Stimulated activated naive CD8-positive, alpha-beta T cell treated with anti-CD3 and anti-CD28 coated beads, Interleukin-15, Interleukin-2, amounts not matched to agents 100 U/mL and 50 U/mL, for 24 hours (primary cell): ENCODE measurements at regions not wholly inside any gene's neighbourhood (a gene's known extent, or its start where the extent isn't known, plus 50 kb on each side); places are given as distances from the start of the nearest gene placed in this dataset.
"Not testable (repeated sequence)": the region's sequence is repeated elsewhere in the genome, so short reads cannot be mapped to it uniquely, and the experiment has no call there.

ENCODE experiments used
- ATAC-seq: fragments of 150-1000 bp; cut with Tn5 transposase; one replicate; pipeline ENCODE4 v1.10.0; 2021
- DNase-seq: peaks from one replicate; pipeline ENCODE4 v3.0.0; 2021

GRCh38 chr16:76816475-76816874 lies 374.5 kb upstream of the MON1B start:
- ATAC-seq: no peak

DNA sequence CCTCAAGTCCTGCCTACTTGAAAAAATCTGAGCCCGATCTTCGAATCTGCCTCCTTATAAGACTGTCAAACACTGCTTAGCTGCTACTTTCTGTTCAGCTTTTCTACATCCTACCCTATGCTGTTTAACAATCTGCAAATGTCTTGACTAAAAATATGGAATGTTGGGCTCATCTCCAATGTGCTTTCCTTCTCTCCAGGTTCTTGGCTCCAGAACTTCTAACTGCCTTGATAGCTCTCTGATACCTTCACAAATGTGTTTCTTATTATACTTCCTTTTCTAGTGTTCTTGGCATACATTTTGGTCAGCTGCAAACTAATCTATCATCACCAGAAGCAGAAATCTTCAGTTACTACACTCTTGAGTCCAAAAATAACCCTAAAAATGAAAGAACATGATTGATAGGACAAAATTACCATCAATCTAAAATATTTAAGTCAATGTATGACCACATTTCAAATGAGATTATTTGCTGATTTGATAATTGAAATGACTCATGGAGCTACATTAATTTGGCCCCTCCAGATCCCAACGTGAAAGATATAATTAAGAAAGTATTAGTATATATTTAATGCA lies 372.3 kb upstream of the MON1B start:
- DNase-seq: no peak
- ATAC-seq: no peak

More at GRCh38 chr16:76816475-76816874, 374.5 kb upstream of the MON1B start:
- no peak for DNase-seq

DNA sequence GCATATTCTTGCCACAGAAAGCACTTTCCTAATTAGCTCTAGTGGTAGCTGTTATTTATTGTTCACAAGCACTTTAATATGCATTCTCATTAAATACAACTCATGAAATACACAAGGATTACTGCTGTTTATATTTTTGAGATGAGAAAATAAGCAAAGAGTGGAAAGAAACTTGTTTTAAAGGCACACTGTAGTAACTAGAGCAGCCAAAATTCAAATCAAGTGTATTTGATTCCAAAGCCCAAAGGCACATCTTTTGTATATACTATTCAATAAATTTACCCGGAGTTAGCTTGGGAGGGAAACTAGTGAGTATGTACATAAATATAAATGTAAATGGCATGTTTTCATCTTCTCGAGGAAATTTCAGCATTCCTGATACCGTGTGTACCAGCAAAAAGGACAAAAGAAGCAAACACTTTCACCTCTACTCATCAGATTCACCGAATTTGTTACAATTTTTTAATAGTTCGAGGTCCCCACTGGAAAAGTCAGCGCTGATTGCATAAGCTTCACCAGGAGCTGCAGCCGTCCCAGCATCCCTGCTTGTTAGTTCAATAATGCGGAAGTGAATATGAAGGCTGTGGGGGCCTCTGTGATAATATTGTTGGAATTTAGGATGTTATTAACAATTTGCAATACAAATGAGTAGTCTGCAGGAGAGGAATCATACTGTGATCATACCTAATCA lies 371.6 kb upstream of the MON1B start:
- ATAC-seq (no peak), DNase-seq (no peak)

DNA sequence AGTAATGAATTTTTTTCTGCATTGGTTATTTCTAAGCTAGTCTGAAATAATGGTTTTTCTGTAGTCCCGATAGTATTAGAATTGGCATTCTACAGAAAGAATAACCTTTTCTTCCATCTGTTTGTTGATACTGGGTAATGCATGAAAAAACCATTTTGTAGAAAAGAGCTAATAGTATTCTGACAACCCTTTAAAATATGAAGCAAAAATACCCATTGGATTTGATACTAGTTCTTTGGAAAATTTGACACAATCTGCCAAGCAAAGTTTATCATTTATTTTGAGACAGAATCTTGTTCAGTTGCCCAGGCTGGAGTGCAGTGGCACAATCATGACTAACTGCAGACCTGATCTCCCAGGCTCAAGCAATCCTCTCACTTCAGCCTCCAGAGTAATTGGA lies 366.8 kb upstream of the MON1B start:
- ATAC-seq (no peak), DNase-seq (no peak)

GRCh38 chr16:76824791-76825190 lies 366.2 kb upstream of the MON1B start:
- DNase-seq (no peak), ATAC-seq (no peak)

- no peak for ATAC-seq
- DNase-seq: no peak
Observed at GRCh38 chr16:76835339-76835738, 355.7 kb upstream of the MON1B start.

DNA sequence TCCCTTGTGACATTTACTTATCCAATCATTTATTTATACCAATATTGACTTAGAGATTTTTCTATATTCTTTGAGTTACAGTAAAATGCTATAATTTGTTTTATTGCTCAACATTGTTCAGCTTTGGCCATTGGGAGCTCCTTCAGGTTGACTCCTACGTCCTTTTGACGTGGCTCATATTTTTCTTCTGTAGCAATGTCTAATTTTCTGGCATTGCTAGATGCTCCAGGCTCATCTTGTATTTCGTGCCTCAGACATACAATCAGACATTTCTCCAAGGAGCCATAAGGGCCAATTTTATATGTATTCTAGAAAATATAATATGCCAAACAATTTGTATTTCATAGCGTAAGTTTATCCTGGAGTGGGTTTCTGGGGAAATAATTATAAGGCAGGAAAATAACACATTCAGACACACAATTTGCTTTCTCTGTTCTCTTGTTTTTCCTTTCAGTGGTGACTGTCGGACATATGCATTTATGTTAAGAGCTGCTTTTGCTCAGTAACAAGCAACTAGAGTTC lies 355.1 kb upstream of the MON1B start:
- ATAC-seq (no peak), DNase-seq (no peak)

GRCh38 chr16:76837872-76838271 lies 353.1 kb upstream of the MON1B start:
- DNase-seq: no peak
- no peak for ATAC-seq

DNA sequence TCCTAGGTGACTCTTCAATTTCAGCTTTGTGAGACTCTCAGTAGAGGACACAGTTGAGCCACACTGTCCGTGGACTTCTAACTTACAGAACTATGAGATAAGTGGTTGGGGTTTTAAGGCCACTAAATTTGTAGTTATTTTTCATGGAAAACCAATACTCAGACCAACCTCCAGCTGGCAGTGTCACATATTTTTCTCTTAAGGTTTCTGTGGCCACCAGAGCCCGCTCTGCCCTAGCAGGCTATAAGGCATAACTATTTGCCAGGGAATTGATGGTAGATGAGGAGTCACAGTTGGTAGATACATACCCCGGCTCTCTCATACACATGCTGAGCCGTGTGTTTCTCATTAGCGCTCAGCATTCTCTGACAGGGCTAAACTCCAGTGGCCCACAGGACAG lies 336.8 kb upstream of the MON1B start:
- no peak for ATAC-seq

GRCh38 chr16:76856112-76856511 lies 334.9 kb upstream of the MON1B start:
- no peak for ATAC-seq
- no peak for DNase-seq

More for the DNA sequence above, 336.8 kb upstream of the MON1B start:
- no peak for DNase-seq

GRCh38 chr16:76857402-76857801 lies 333.6 kb upstream of the MON1B start:
- ATAC-seq (no peak), DNase-seq (no peak)

GRCh38 chr16:76862901-76863300 lies 328.1 kb upstream of the MON1B start:
- ATAC-seq (no peak), DNase-seq (no peak)

- DNase-seq: no peak
- ATAC-seq: no peak
Observed at GRCh38 chr16:76866994-76867393, 324.0 kb upstream of the MON1B start.

DNA sequence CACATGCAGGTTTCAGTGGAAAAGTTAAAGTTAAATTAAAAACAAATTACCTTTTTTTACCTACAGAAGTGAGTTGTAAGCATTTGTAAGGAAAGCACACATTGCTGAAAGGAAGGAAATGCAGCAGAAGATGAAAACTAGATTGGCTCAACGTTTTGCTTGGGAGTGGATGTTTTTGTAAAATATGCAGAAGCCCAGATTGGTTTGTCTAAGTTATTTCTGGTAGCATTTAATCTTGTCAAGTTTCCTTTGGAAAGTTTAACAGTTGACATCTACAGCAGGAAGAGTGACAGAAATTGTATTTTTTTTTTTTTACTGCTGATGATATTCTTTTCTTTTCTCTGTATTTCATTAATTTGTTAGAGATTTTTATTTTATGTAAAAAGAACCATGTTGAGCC lies 315.1 kb upstream of the MON1B start:
- no peak for ATAC-seq
- DNase-seq: no peak

GRCh38 chr16:76879420-76879819 lies 311.6 kb upstream of the MON1B start:
- DNase-seq (no peak), ATAC-seq (no peak)

DNA sequence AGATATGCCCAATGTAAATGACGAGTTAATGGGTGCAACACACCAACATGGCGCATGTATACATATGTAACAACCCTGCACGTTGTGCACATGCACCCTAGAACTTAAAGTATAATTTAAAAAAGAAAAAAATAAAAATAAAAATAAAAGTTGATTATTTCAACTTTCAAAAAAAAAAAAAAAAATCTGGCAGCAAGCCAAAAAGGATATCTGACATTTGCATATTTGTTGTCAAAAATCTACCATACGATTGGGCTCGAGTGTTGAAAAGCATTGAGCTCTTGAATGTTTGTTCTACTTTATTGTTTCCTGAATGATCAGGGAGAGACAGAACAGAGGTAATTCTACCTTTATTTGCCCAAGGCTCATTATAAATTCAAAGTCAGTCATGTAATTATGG lies 310.5 kb upstream of the MON1B start:
- not testable (repeated sequence) for DNase-seq, ATAC-seq

- DNase-seq (no peak), ATAC-seq (no peak)
Observed at GRCh38 chr16:76882105-76882504, 308.9 kb upstream of the MON1B start.

DNA sequence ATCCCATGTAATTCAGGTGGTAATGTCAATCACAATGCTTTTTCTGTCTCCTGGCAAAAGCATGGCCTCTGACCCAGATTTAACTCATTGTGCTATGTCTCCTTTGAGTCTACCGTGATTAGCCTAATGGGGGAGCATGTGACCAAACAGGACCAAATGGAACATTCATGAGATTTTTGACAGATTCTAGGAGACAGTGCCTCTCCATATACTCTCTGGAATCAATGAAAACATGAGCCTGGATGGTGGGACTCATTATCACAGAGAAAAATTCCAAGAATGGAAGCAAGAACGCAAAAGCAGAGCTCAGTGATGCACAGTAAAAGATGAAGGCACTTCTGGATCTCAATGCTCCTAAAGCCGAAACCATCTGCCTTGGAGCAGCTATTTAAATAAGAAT lies 307.9 kb upstream of the MON1B start:
- ATAC-seq (no peak), DNase-seq (no peak)

DNA sequence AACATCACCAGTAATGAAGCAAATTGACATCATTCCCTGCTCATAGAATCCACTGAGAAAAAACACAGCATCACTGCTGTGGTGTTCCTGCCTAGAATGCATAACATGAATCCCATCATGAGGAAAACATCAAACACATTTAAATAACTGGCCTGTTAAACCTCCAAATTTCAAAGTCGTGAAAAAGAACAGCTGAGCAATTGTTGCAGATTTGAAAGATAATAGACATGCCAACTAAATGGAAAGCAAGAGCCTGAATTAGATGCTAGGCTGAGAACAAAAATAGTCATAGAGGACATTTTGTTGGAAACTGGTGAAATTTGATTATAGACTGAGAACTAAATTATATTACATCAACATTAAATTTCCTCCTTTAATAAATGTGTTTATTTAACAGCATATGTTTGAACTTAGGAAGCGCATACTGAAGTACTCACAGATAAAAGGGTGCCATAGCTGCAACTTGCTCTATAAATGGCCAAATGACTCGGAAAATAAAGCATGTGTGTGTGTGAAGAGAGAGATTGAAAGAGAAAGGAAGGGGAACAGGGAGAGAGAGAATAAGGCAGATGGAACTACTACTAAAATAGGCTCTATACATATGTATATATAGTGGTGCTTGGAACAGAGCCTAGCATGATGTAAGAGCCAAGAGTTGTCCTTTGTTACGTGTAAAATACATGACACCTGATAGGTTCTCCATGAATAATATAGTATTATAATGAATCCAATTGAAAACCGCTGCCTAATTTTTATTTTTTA lies 305.0 kb upstream of the MON1B start:
- DNase-seq: no peak
- ATAC-seq: no peak

- no peak for DNase-seq
- ATAC-seq: no peak
Observed at GRCh38 chr16:76897816-76898215, 293.2 kb upstream of the MON1B start.

DNA sequence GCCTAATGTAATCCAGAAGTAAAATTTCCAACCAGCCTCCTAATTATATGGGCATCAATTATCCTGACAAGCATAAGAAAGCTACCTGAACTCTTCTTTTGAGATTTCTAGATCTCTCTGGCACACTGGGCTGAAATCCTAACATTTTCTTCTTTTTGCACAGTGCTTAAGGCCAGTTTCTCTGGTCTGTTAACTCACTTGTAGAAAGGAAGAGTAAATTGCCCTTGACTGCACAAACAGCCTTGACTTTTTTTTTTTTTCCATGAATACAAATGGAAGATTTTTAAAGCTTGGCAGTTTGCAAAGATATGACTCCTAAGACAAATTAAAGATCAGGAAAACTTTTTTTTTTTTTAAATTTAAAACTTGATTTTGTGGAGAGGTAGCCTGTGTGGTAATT lies 291.2 kb upstream of the MON1B start:
- ATAC-seq (no peak), DNase-seq (no peak)

DNA sequence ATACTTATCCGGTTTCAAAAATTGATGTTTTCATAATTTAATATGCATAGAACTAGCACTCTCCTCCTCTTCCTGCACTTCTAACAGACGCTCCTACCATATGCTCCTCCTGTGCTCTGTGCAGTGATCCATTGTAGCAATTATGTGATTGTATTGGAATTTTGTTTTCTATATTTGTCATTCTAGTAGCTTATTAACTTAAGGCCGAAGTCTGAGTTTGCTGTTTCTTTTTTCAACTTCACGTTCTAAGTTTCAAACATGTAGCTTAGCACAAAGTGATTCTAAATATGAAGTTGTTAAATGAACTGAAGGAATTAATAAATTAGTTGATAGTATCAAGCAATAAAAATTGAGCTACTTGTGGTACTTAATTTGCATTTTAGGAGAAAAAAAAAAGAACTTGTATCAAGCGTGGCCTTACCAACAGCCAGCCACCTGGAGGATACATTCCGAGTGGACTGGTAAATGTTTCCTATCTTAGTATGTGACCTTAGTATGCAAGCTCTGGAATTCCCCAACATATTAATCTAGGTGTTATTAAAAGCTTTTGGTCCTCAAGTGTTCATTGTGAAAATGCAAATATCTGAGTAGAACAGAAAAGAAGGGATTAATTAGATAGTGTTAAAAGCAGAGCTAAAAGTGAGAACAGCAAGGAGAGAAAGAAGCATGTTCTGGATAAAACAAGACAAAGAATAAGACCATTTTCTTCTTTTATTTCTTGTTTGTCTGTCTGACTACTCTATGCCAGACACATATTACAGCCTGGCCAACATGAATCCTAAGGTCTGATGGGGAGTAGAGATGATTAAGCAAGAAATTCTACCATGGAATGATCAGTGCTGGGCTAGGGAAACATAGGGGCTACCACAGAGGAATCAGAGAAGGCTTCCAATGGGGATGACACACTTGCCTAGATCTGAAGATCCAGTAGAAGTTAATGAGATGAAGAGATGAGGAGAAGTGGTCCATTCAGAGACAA lies 290.4 kb upstream of the MON1B start:
- ATAC-seq (no peak), DNase-seq (no peak)
